GM18499 (cell line): ENCODE measurements at regions not wholly inside any gene's neighbourhood (a gene's known extent, or its start where the extent isn't known, plus 50 kb on each side); places are given as distances from the start of the nearest gene placed in this dataset.

Experiments used
- ATAC-seq: cut with Tn5 transposase; IDR thresholded peaks from one replicate; pipeline ENCODE4 v1.9.1; 2021; ENCODE audit warnings: moderate number of reproducible peaks; ENCODE audit not compliant: insufficient read depth, unreplicated experiment

DNA sequence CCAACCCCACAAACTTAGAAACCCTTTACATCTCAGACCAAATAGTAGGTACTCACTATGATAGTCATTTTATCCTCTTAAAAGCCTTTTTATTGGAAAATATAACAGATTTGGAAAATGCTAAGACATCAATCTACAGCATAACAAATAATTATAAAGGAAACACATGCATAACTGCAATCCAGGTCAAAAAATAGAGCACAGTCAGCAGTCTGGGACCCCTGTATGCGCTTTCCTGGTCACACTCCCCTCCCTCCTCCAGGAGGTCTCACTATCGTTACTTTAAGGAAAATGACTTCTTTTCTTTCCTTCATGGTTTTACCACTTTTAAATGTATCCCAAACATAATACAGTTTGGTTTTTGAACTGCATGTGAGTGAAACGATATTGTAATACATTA, 90.5 kb upstream of the CCDC150 start:
- ATAC-seq: no peak

DNA sequence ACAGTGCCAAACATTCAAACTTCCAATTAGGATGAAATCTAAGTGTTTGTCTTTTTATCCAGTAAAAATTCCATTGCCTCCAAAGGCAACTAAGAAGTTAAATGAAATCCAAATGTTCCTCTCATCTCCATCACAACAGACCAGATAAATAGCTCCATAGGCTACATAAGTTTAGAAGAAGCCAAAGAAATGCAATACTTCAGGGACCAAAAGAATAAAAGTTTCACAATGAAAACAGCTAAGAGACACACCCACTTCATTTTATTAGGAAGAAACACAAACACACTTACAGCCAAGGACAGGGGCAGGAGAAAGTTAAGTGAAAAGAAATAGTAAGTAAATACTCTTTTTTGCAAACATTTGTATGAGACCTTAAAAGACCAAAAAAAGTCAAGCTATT, 88.5 kb upstream of the CCDC150 start:
- ATAC-seq: no peak

DNA sequence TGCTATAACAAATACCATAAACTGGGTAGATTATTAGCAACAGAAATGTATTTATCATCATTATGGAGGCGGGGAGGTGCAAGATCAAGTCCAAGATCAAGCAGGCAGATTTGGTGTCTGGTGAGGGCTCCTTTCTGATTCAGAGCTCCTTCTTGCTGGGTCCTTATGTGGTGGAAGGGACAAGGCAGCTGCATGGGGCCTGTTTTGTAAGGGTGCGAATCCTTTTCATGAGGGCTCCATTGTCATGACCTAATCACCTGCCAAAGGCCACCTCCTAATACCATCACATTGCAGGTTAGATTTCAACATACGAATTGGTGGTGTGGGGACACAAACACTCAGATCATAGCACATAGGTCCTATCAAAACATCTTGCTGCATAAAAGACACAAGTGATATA, 84.4 kb upstream of the CCDC150 start:
- no peak for ATAC-seq

DNA sequence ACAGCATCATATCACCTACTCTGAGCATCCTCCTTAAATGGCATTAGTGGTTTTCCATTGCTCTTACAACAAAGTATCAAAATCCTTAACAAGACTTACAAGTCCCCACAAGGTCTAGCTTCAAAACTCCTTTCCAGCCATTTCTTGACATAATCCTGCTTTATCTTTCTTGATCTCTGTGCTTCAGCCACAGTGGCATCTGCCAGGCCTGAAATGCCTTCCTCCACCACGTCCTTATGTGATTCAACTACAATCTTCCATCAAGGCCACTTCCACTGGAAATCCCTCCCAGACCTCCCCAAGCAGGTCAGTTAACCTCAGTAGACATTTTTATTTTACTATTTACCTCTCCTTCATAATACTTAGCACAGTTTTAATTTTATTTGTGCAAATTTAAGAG, 83.8 kb upstream of the CCDC150 start:
- no peak for ATAC-seq

DNA sequence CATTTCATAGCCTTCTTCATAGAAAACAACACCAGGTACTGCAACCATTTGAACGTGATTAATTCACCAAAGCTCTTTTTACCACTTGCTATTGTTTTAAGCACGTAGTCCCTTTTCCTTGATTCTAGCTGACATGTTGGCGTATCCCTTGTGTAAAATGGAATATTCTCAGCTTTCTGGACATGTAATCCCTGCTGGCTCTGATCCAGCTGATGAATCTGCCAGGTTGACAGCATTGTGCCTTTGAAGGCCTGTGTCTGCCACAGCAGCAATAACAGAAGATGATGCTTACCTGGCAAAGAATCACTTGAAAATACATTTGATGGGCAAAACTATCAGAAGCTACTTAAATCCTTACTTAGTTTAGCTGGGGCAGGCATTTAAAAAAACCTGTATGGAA, 81.0 kb upstream of the CCDC150 start:
- ATAC-seq: no peak

DNA sequence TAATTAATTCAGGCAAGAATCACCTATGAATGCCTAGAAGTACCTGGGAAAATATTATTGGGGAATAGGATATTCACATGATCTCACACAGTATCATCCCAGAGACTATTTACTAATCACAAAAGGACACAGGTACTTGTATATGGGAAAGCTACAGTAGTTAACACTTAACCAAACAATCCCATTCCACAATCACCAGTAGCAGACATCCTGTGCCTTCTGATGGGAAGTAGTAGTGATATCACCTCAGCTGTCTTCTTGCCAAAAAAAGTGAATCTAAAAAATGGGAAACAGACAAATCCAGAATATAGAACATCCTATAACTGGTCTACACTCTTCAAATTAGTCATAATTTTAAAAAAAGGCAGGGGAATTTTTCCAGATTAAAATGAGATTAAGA, 75.6 kb upstream of the CCDC150 start:
- no peak for ATAC-seq

DNA sequence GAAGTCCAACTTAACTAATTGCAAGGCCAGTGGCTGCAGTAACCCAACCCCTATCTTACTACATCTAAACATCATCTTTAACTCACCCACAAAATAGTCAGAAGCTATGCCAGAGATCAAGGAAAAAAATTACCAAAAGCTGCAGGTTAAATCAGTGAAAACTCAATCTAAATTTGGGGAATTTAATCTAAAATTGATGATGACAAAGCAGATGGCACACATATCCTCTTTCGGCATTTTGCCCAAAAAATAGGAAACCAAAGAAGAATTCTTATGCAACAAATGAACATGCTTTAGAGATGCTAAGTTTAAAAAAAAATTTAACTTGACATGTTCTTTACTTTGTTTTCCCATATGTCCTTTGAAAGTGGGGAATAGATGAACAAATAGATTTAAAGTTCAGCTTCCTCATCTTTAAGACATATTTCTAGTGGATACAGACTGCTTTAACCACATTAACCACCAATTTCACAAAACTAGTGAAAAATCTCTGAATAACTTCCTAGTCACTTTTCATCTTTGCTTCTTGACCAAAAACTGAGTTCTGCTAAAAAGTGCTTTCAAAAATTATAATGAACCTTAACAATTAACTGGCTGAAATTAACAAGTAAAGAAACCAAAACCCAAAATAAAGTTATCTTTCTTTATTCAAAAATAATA, 74.3 kb upstream of the CCDC150 start:
- no peak for ATAC-seq

DNA sequence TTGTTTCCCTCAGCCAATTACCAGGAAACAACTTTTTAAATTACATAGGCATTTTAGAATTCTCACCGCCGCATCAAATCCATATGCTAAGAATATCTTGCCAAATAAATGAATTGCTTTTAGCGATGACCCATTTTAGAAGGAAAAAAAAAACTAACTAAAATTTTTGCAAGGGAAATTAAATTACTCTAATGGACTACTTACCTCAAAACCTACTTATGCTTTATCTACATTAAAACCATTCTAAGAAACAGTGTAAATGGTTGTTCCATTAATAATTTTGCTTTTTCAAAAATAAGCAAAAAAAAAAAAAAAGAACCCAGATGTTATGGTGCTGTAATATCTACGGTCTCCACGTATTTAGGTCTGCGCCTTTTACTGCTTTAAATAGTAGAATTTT, 73.5 kb upstream of the CCDC150 start:
- ATAC-seq: no peak

DNA sequence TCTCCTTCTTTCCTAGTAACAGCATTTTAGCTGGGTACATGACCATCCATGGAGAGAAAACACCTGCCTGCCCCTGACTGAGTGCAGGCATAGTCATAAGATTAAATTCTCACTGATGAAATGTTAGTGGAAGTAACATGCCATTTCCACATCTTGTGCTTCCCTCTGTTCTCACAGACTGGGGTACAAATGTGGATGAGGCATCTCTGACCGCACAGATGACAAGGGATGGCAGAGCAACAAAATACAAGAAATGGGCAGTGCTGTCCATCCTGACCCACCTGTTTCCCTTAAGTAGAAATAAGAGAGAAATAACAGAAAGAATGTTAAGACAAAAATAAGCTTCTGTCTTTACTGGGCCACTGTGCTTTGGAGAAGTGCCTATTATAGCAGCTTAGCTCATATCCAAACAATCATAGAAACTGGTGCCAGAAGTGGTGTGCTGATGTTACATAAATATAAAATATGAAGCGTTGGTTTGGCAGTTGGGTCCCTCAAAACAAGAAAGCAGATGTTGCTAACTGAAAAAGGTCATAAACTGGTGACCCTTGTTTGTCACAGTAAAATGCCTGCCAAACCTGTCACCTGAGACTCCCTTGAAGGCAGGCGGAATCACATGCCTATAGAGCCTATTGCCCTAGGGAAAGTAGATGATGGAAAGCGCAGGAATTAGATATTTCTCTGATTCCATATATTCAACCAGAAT, 72.4 kb upstream of the CCDC150 start:
- ATAC-seq: no peak

DNA sequence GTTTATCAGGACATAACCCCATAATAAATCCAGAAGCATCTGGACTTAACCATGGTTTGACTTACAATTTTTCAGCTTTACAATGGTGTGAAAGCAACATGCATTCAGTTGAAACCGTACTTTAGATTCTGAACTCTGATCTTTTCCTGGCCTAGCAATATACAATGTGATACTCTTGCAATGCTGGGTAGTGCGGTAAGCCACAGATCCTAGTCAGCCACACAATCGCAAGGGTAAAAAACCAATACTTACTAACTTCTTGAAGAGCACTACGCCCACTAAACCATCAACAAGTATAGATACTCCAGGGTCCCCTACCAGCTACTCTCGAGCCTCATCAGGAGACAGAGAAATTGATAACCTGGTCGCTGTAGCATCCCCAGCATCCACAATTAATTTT, 71.0 kb upstream of the CCDC150 start:
- ATAC-seq: no peak

DNA sequence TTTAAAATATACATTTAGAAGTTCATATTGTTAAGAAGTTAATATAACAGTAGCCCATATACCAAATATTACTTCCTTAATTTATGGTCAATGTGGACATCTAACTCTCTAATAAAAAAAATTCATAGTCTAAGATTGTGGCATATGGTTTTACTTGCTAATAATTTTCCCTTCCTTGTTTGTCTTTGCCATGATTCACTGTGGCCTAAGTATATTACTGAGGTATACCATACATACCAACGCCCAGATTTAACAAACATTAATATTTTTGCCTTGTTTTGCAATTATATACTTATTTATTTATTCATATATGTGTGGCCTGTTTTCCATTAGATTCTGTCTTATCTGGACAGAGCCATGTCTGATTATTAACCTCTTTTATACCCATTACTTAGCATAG, 54.6 kb upstream of the CCDC150 start:
- no peak for ATAC-seq

DNA sequence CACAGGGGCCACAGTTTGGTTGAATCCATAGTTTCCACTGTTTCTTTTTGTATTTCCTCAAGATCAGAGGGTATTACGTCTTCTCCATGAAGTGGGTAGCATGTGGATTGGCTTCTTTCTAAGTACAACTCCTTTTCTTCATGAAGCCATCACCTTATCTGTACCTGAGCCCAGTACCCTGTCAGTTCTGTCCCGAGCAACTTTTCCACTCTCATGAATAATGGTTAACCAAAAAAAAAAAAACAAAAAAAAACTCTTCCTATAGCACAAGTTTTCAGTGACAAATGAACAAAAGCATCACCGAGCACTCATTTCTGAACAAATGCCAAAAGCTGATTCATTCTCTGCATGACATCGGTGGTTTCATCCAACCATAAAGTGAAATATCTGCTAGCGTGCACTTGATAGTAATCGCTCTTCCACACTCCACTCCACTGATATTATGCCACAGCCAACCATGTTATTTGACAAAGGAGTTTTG, 53.0 kb upstream of the CCDC150 start:
- ATAC-seq: no peak

DNA sequence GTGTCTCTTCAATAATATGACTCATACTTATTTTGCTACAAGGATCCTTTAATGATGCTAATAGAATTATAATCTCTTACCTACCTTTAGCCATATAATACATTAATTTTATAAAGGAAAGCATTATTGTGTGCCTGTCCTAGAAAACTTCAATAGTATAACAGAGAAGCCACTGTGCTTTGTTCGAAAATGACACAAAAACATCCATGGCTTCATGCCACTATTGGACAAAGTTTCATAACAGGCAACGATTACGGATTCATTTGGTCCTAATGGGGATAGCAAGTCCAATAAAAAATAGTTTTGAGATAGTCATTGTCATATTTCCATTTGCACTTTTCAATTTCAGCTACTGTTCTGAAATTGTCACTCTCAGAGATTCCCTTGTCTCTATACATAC, 52.5 kb upstream of the CCDC150 start:
- no peak for ATAC-seq

DNA sequence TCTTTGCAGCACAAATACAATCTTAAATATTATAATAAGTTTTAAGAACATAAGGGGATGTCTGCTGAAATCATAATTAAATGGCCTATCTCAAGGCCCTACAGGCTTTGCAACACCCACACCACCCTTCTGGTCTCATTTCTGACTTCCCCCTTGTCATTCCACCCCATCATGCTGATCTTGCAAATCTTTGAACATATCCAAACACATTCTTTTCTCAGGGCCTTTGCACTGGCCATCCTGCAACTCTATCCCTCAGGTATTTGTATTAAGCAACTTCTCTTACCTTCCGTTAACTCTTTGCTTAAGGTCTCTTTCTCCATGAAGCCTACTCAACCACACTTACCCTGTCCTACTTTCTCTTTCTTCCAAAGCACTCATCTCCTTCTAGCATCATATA, 51.8 kb upstream of the CCDC150 start:
- ATAC-seq: no peak

DNA sequence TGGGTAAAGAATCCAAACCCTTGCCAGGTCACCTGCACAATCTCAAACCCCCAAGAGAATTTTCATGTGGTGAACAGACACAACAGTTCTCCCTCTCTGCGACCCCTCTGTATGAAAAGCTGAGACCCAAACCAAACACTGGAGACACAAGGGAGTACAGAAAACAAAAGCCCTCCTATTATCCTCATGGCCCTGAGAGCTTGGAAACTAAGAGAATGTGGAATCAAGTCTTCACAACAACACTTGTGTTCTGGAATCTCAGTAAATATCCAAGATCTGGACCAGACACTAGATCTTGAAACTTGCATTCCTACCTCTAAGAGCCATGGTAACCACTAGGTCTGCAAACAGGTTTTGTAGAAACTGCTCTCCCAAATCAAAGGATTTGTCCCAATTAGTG, 50.1 kb upstream of the CCDC150 start:
- no peak for ATAC-seq
